ENCODE measurements at regions not wholly inside any gene's neighbourhood (a gene's known extent, or its start where the extent isn't known, plus 50 kb on each side); places are given as distances from the start of the nearest gene placed in this dataset.

DNA sequence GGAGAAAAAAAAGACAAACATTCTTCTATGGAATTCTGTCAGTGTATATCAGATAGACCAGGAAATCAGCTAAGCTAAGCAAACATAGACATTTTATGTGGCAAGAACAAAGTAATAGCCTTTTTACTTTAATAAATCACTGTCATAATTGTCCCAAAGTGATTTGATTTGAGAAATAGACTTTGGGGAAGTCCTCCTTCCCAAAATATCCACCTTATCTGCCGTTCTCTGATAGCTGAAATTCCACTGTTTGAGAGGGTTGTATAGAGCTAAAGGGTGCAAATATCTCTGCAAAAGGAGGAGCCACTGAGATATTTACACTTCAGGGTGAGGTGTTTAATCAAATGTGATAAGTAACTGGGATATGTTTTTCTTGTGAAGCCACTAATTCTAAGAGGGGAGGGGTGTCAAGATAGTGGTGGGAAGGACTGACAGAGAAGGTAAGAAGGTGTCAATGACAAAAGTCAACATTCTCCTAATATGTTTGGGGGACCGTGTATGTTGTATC, 544.4 kb upstream of the JAG1 start:
- no peak for TF ChIP-seq CTCF (IDR thresholded peaks at IDR 0.05; ENCODE audit: low read depth, low read length, missing control alignments)
- no peaks in the 10 kb centered on the region for H3K36me3 ChIP-seq (replicated peaks)
- H3K27ac ChIP-seq, result peak overlapping the region; percentile 64
- H3K27me3 ChIP-seq (replicated peaks), result no peaks in the 10 kb centered on the region
- in situ Hi-C loops (cut with HindIII; ENCODE audit: low pct_ligation_motif_present, low sequenced_read_pairs), result no loop called here
- no peak for DNase-seq
- no peak overlapping the region for H3K4me3 ChIP-seq (ENCODE audit: low read depth, low read length)

DNA sequence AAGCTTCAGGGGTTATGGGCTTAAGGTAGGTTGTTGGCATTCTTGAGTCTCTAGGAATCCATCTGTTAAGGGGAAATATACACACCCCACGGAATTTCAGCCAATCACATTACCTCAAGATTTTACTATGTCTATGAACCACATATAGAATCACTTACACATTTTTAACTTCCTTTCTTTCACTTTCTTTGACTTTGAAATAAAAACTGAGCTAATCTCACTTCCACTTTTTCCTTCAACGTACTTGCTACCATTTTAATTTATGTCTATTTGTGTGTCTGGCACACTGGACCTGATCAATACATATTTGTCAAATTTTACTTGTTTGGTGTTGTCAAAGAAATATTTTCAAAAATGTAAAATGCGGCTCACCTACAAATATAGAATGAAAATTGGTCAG, 545.4 kb upstream of the JAG1 start:
- Histone ChIP-seq H3K4me3 (ENCODE audit: low read depth, low read length) (no peak overlapping the region), H3K36me3 (replicated peaks) (no peaks in the 10 kb centered on the region), H3K27ac (no peak overlapping the region), H3K27me3 (replicated peaks) (no peaks in the 10 kb centered on the region)
- no peak for DNase-seq
- in situ Hi-C loops (cut with HindIII; ENCODE audit: low pct_ligation_motif_present, low sequenced_read_pairs), result no loop called here
- TF ChIP-seq CTCF (IDR thresholded peaks at IDR 0.05; ENCODE audit: low read depth, low read length, missing control alignments), result no peak

GRCh38 chr20:11221046-11221445, 547.2 kb upstream of the JAG1 start:
- TF ChIP-seq CTCF (IDR thresholded peaks at IDR 0.05; ENCODE audit: low read depth, low read length, missing control alignments), result no peak
- Histone ChIP-seq H3K36me3 (replicated peaks) (no peaks in the 10 kb centered on the region), H3K27ac (no peak overlapping the region), H3K27me3 (replicated peaks) (no peaks in the 10 kb centered on the region), H3K4me3 (ENCODE audit: low read depth, low read length) (no peak overlapping the region)
- no peak for DNase-seq
- in situ Hi-C loops (cut with HindIII; ENCODE audit: low pct_ligation_motif_present, low sequenced_read_pairs), result no loop called here

- no peak overlapping the region for H3K27ac ChIP-seq
- H3K36me3 ChIP-seq (replicated peaks), result no peaks in the 10 kb centered on the region
- TF ChIP-seq CTCF (IDR thresholded peaks at IDR 0.05; ENCODE audit: low read depth, low read length, missing control alignments), result no peak
- no peak overlapping the region for H3K4me3 ChIP-seq (ENCODE audit: low read depth, low read length)
- no peaks in the 10 kb centered on the region for H3K27me3 ChIP-seq (replicated peaks)
- in situ Hi-C loops (cut with HindIII; ENCODE audit: low pct_ligation_motif_present, low sequenced_read_pairs), result no loop called here
- DNase-seq, result no peak
Measured at GRCh38 chr20:11222243-11222642, 548.4 kb upstream of the JAG1 start.

DNA sequence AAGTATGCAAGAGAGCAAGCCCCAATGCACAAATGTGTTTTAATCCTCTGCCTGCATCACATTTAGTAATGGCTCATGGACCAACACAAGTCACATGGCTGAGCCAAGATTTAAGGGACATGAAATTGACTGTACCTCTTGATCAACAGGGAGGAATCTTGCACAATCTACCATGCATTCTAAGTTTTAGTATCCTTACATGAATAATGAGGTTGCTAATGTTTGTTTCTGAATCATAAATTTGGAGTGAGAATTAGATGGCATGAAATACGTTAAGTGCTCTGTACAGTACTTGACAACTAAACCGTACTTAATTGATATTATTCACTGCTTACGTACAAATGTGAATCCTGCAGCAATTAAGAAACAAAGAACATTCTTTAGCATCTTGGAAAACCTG, 553.8 kb upstream of the JAG1 start:
- Histone ChIP-seq H3K4me3 (ENCODE audit: low read depth, low read length) (no peak overlapping the region), H3K36me3 (replicated peaks) (no peaks in the 10 kb centered on the region), H3K27ac (no peak overlapping the region), H3K27me3 (replicated peaks) (no peaks in the 10 kb centered on the region)
- in situ Hi-C loops (cut with HindIII; ENCODE audit: low pct_ligation_motif_present, low sequenced_read_pairs), result no loop called here
- no peak for DNase-seq
- no peak for TF ChIP-seq CTCF (IDR thresholded peaks at IDR 0.05; ENCODE audit: low read depth, low read length, missing control alignments)

DNA sequence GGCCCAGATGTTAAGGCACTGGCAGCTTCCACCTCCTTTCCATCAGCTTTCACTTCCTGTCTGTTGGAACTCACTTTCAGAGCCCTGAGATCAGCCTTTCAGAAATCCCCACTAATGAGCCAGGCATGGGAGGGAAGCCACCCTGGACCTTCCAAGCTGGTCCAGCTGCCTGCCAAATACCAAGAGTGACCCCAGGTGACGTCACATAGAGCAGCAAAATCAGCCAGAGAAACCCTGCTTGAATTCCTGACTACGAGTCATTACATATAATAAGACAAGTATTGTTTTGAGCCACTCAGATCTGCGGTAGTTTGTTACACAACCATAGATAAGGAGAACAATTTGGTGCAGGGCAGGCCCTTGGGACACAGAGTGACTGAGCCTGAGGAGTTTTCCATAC, 556.0 kb upstream of the JAG1 start:
- Histone ChIP-seq H3K4me3 (ENCODE audit: low read depth, low read length) (no peak overlapping the region), H3K27ac (peak overlapping the region; percentile 88), H3K36me3 (replicated peaks) (no peaks in the 10 kb centered on the region), H3K27me3 (replicated peaks) (no peaks in the 10 kb centered on the region)
- in situ Hi-C loops (cut with HindIII; ENCODE audit: low pct_ligation_motif_present, low sequenced_read_pairs), result no loop called here
- peak; percentile 99 for DNase-seq
- no peak for TF ChIP-seq CTCF (IDR thresholded peaks at IDR 0.05; ENCODE audit: low read depth, low read length, missing control alignments)
